ENCODE measurements at regions not wholly inside any gene's neighbourhood (a gene's known extent, or its start where the extent isn't known, plus 50 kb on each side); places are given as distances from the start of the nearest gene placed in this dataset.
"Not testable (repeated sequence)": the region's sequence is repeated elsewhere in the genome, so short reads cannot be mapped to it uniquely, and the experiment has no call there.

DNA sequence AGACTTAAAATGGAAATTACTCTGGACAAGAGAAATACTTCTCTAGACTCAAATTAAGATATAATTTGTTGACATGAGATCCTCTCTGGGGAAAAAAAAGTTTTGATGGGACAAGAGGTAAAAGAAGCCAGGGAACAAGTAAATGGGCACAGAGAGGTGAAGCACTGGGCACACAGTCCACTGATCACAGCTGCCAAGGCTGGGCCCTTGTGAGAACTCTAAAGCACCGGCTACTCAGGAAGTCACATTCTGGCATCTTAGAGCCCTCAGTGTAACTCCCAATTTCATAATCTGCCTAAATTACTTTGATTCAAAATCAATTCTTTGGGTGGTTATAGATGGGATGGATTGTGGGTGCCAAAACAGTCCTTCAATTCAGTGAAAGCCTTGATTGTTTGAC is 123.2 kb upstream of the CACNA2D1 start:
- no peak for DNase-seq (ENCODE audit: low read depth, low spot score)

DNA sequence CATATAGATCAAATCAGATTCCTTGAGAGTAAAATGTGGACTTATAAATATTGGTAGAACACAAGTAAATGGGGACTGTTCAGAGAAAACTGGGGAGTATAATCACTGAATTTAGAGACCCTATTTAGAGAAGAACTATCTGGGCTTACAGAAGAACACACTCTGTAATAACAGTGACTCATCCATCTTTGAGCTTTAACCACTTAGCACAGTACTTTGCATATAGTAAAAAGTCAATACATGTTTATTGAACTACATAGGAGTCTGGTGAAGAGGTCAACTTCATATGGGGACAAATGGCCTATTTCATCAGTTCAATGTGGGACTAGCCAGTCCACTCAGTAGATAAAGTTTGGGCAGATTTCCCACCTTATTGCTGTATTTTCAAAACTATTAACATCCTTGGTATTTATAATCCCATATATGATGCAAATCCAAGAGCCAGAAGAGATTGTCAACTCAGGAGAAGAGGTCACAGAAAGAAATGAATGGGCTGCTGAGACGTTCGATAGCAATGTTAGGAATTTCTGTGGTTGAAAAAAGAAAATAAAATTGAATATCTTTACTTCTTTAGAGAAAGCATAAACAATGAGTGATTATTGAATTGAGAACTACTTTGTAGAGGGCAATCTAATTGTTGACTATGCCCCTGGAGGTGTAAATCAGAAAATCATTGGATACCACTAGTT is 119.3 kb upstream of the CACNA2D1 start:
- no peak for DNase-seq (ENCODE audit: low read depth, low spot score)

DNA sequence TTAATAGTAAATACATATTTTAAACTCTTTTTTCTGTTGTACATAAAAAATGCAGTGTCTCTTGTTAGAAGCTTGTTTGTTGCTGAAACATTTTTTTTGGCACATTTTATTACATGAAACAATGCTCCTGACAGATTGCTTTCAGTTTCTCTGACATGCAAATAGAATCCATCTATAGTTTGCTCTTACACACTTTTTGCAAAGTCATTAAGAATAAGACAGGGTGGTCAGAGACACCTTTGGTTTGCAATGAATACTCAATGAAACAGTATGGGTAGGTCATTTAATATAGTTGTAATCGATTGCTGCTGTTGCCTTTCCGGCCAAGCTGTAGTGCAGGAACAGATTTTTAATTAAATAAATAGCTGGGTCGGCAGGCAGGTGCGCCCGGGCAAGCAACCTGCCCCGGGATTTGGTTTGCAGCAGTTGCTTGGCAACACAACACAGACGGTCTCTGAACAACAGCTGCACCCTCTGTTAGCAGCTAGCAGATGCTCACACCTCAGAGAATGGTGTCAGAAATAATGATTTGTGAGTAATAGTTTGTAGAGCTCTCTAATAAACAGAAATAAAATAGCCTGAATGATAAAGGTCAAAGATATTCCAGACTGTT is 115.7 kb upstream of the CACNA2D1 start:
- no peak for DNase-seq (ENCODE audit: low read depth, low spot score)

DNA sequence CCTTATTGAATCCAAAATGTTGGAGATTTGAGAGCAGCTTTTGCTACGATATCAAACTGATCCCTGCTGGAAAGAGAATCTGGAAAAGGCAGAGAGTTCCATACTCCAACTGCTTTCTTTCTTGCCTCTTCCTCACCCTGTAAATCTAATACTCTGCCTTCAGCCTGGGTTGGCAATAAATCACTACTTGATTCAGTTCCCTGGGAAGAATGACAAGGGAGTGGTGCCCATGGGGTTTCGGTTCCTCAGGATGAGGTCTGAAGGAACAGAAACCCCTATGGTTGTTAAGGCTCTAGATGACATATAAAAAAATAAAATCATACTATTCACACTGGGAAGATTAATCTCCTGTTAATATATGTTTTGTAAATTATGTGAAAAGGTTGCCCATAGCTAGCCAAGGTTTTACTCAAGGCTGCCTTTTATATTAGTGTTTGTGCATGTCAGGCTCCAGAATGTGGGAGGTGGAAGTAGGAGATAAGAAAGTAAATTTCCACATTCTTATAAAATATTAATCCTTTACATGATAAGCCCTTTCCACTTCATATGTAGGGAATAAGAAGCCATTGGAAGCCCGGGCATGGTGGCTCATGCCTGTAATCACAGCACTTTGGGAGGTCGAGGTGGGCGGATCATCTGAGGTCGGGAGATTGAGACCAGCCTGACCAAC is 106.2 kb upstream of the CACNA2D1 start:
- DNase-seq (ENCODE audit: low read depth, low spot score): no peak

DNA sequence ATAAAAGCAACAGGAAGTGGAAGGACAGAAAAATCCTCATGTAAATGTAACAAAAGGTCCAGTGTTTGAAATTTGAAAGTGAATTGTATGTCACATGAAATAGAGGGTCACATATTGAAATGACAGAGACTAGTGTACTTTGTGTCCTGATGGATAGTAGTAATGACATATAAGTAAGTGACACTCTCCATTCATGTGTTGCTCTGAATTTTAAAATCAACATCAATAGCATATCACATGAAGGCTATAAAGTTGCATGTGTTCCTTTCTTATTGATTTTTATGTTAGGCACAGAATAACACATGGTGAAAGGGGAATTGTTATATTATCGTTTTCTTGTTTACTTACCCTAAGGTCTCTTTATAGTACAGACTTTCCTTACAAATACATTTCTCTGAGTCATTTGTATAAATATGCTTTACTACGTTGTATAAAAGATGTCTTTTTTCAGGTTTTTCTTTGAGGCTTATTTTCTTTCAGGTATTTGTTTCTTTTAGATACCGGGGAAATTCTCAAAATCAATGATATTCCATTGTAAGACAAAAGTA is 104.6 kb upstream of the CACNA2D1 start:
- no peak for DNase-seq (ENCODE audit: low read depth, low spot score)

DNA sequence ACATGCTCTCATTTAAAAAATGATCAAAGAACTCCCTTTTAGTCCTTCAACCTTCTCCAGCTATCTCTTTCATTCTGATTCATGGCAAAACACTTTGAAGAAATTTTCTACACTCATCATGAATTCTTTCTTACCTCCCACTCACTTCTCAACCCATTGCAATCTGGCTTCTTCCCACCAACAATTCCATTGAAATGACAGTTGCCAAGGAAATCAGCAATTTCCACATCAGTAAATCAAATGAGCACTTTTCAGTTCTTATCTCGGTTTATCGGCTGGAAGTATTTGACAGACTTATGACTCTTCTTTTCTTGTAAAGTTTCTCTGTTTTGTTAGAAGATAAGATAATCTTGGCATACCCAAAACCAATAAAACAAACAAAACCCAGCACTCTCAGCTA is 99.1 kb upstream of the CACNA2D1 start:
- DNase-seq (ENCODE audit: low read depth, low spot score): no peak

DNA sequence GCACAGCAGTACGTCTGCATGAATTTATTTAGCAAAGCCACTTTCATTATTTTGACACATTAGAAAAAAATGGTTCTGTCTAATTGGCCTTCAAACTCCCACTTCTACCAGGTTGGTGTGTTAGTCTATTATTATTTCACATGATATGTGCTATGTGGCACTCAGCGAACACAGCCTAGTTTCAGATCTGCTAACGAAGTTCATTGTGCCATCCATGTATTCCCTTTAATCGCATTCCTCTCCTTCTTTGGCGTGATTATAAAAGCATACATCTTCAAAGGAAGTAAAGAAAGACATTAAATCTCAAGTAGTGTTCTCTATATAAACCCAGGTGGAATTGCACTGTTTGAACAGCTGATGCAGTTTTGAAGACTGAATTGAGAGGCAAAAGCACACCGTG is 96.4 kb upstream of the CACNA2D1 start:
- DNase-seq (ENCODE audit: low read depth, low spot score): no peak

DNA sequence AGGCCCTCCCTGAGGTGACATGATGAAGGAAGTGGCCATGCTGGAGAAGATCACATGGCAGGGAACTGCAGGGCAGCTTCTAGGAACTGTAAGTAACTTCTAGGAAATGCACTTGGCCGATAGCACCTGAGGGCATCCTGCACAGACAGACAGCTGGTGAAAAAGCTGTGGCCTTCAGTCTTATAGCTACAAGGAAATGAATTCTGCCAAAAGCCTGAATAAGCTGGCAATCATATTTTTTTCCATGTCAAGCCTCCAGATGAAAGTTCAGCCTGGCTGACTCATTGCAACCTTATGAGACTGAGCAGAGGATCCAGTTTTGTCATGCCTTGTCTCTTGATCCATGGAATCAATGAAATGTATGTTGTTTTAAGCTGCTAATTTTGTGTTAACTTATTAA is 91.1 kb upstream of the CACNA2D1 start:
- no peak for DNase-seq (ENCODE audit: low read depth, low spot score)

DNA sequence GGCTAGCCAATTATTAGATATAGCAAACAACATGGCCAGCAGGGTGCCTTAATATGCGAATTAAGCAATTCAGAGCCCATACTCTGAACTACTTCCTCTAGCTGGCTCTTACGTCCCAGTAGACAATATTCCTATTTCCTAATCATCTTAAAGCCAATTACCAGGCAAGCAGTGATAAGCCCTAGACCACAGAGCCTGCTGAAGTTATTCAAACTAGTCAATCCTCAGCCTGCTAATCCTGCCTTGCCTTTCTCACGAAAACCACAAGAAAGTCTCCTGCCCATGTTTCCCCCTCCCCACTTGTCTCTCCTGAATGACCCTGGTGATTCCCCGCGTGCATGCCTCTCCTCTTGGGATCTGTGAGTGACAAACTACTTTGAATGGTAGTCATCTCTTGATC is 86.8 kb upstream of the CACNA2D1 start:
- DNase-seq (ENCODE audit: low read depth, low spot score): no peak

DNA sequence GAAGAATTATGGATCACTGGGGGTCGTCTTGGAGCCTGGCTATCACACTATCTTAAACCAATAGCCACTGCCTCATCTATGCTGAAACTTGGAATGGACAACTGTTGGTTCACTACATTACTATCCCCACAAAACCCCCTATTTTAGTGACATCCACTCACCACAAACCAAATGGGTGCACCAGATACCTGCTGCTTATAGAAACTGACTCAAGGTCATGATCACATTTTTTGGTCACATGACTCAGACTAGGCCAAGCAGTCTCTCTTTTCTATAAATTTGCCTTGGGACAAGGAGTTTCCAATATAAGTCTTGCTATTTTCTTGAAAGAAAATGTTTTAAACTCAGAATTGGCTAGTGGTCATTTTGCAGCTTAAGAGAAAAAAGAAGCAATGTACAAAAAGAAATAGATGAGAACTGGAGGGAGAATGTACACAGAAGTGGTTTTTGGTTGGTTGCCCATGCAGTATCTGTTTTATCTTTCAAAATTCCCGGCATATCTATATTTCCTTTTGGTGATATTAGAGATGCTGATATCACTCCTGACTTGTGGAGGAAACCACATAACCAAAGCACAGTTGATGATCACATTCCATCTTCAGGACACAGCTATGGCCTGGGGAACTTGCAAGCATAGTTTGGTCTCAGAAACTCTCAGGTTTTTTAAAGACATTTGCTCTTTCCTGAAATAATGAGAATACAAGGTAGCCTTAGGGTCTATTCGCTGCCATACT is 85.2 kb upstream of the CACNA2D1 start:
- DNase-seq (ENCODE audit: low read depth, low spot score): no peak

DNA sequence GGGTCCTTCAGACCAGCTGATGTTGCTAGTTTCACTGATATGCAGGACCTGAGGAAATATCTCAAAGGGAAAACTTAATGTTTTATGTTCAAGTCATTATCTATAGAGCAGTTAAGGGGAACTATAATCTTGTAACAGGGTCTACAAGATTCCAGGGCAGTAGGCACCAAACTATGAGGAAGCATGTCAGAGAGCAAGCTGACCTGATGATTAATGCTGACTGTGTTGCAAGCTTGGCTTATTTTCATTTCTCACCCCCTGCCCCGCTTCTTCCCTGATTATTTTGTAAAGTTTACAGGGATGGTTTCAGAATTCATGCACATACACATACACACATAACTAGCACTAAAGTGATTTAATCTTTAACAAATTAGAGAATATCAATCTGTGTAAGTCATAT is 84.3 kb upstream of the CACNA2D1 start:
- DNase-seq (ENCODE audit: low read depth, low spot score): no peak

DNA sequence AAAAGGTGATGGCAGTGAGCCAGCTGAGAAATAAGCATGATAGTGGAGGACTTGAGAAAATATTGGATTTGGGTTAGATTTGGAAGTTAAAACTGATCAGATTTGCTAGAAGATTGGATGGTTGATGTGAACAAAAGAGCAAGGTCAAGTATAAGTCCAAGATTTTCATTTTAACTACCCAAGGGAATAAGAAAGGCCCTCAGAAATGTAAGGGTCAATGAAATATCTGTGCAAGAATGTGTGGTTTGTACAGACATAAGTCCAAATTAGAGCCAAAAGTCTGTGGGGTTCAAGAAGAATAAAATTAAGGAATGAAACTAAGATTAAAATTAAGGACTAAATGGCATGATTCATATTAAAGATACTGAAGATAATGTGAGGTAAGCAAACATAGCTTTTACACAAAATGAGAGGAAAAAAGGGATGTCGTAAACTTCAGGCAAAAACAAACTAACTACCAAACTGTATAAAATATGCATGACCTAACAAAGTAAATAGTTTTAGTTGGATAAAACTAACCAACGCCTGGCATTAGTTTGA is 78.4 kb upstream of the CACNA2D1 start:
- DNase-seq (ENCODE audit: low read depth, low spot score): no peak

DNA sequence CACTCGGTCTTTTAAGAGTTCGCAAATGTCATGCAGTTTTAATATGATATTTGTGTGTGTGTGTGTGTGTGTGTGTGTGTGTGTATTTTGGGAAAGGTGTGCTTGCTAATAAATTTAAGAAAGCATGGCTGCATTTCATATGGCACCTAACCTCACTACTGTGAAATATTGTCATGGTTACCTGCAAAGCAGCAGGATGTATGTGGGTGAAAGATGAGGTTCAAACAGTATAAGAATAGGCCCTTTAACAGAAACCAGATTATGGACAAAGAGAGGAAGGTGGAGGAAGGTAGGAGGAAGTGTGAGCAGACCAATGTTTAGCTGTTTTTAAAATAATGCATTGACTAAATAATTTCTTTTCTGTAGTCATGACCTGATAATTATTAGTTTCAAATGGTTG is 73.5 kb upstream of the CACNA2D1 start:
- no peak for DNase-seq (ENCODE audit: low read depth, low spot score)

DNA sequence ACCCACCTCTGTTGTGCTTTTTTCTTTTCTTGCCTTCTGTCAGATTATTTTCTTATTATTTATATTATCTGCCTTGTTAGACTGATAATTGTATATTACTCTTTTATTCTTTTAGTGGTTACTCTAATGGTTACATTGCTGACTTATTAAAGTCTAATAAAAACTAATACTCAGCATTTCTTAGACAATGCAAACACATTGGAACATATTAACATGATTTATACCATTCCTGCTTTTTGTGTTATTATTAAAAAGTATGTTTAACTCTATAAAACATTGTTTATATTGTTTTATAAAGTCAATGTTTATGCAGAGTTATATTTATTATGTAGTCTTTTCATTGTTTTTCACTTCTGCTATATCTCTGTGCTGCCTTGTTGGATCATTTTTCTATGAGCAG is 68.0 kb upstream of the CACNA2D1 start:
- no peak for DNase-seq (ENCODE audit: low read depth, low spot score)

DNA sequence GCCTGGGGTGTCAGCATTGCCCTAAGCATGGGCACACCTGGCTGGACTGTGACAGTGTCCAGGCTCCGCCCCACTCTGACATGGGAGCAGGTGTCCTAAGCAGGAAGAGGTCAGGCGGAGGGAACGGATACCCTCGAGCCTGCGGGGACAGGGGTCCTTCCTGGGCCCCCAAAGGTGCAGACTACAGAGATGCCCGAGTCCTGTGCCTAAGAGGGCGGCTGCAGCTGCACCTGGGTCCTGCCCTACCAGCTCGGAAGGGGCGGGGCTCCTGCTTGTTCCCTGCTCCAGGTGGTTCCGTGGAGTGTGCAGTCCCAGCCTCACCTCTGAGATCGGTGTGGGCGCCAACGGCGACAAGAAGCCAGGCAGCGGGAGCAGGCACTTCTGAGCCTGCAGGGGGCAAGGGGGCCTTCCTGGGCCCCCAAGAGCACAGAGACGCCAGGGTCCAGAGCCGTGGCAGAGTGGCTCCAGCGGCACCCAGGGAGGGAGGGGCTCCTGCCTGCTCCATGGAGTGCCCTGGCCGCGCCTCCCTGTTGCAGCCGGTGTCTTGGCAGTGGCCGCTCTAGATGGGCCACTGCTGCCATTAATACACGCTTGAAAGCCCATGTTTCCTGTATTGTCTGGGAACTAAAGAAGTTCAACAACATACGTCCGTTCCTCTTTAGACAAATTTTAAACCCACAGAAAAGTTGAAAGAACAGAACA is 64.5 kb upstream of the CACNA2D1 start:
- DNase-seq (ENCODE audit: low read depth, low spot score): no peak

DNA sequence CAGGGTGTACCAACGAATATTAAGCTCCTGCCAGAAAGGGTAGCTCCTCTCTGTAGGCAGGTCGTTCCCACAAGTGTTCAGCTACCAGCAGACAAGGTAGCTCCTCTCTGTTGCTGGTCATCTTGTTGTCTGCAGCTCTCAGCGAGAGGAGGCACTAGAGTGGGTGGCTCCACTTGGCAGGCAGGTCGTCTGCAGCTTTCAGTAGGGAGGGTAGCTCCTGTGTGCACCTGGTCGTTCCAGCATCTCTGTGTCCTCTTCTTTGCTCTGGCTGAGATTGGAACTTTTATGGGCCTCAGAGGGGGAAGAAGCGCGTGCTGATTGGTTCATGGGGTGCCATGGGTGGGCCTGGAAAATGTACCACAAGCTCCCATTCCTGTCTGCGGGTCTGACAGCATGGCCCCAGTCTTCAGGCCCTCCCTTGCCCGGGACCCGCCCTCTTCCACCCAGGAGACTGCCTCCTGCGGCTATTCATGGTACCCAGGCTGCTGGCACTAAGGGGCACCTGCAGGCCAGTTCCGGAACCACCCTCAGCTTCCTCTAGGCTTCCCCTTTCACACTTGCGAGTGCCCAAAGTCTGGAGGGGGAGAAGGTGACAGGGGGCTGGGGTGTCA is 63.9 kb upstream of the CACNA2D1 start:
- no peak for DNase-seq (ENCODE audit: low read depth, low spot score)

DNA sequence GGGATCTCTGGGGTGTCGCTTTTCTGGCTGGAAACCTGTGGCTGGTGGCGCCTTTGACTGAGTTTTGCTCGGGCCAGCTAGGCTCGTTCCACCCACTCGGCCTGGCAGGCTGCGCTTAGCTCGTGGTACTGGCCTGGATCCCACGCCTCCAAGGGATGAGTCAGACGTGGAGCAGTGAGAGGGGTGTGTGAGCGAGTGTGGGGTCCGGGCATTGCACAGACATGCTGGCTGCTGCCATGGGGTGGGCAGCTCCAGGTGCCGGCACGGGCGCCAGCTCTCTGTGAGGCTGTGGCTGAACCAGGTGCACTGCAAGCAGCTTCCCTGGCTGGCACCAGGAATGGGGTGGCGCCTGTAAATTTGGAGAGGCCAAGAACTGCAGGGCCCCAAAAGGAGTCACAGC is 63.1 kb upstream of the CACNA2D1 start:
- DNase-seq (ENCODE audit: low read depth, low spot score): no peak

DNA sequence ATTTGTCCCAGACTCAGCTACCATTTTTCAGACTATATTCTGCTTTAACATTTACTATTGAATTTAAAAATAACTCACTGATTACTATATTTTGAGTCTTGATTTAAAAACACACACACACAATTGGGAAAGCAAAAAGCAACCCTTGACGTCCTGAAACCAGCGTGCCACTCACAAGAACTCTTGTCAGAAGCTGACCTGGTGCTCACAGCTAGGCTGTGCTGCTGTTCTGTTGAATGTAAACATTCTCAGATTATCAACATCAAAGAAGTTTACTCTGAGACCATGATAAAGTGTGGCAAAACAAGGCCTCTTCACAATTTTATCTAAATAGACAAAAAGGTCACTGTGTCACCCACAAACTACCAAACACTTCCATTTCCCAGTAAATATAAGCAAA is 62.6 kb upstream of the CACNA2D1 start:
- no peak for DNase-seq (ENCODE audit: low read depth, low spot score)

DNA sequence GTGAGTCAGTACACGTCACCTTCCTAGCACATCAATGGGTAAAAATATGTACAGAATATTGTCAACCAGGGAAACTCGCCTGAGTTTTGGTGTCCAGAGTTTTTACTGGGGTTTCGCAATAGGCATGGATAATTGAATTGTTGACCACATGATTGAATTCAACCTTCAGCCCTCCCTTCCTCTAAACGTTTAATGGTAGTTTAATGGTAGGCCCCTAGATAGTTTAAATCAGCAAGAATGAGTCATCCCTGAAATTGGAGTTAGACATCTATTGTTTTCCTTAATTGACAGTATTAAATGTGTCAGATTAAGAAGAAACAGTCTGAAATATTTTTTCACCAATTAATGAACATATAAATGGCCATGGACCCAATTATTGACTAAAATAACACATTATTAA is 57.8 kb upstream of the CACNA2D1 start:
- DNase-seq (ENCODE audit: low read depth, low spot score): no peak

DNA sequence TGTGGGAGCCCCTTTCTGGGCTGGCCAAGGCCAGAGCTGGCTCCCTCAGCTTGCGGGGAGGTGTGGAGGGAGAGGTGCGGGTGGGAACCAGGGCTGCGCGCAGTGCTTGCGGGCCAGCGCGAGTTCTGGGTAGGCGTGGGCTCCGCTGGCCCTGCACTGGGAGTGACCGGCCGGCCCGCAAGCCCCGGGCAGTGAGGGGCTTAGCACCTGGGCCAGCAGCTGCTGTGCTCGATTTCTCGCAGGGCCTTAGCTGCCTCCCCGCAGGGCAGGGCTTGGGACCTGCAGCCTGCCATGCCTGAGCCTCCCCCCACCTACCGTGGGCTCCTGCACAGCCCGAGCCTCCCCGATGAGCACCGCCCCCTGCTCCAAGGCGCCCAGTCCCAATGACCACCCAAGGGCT is 56.0 kb upstream of the CACNA2D1 start:
- DNase-seq (ENCODE audit: low read depth, low spot score): not testable (repeated sequence)

DNA sequence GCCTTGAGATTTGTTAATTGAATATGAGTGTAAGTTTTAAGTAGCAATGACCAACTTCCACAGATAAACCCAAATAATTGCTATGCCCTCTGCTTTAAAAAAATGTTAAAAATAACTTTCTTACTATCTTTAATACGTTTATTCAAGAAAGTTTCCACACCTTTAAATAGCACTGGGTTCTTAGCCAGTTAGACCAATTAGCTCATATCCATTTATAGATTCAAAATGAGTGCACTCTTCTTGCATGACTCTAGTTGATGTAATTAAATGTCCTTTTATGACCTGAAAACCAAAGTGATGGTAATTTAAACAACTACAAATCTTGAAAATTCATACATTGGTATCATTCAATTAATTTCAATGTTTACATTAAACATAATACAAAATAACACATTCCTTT is 50.8 kb upstream of the CACNA2D1 start:
- DNase-seq (ENCODE audit: low read depth, low spot score): no peak

Measured in brain pericyte (primary cell).